GM21717 (cell line): ENCODE measurements at regions not wholly inside any gene's neighbourhood (a gene's known extent, or its start where the extent isn't known, plus 50 kb on each side); places are given as distances from the start of the nearest gene placed in this dataset.
"Not testable (repeated sequence)": the region's sequence is repeated elsewhere in the genome, so short reads cannot be mapped to it uniquely, and the experiment has no call there.

ENCODE experiments used
- ATAC-seq: cut with Tn5 transposase; IDR thresholded peaks from one replicate; pipeline ENCODE4 v1.9.1; 2021; ENCODE audit warnings: mild to moderate bottlenecking, moderate library complexity; ENCODE audit not compliant: unreplicated experiment

- no peak for ATAC-seq
Measured at GRCh38 chr13:90438576-90438975, 908.9 kb upstream of the MIR17HG start.

- no peak for ATAC-seq
Measured at GRCh38 chr13:90443268-90443667, 904.2 kb upstream of the MIR17HG start.

DNA sequence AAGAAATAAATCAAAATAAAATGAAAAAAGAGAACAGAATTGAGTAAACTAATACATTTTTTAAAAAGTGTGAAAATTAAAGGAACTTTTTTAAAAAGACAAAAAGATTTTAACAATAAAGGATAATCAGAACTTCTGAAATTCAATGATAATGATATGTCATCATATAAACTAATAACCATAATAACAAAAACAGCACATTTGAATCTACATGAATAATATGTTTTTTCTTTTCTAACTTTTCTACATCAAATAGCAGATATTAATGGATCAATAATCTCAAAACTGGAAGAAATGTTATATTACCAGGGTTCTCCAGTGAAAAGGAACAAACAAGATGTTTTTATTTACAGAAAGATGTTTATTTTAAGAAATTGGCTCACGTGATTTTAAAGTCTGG is 903.3 kb upstream of the MIR17HG start:
- ATAC-seq, result no peak

- no peak for ATAC-seq
Measured at GRCh38 chr13:90445179-90445578, 902.3 kb upstream of the MIR17HG start.

DNA sequence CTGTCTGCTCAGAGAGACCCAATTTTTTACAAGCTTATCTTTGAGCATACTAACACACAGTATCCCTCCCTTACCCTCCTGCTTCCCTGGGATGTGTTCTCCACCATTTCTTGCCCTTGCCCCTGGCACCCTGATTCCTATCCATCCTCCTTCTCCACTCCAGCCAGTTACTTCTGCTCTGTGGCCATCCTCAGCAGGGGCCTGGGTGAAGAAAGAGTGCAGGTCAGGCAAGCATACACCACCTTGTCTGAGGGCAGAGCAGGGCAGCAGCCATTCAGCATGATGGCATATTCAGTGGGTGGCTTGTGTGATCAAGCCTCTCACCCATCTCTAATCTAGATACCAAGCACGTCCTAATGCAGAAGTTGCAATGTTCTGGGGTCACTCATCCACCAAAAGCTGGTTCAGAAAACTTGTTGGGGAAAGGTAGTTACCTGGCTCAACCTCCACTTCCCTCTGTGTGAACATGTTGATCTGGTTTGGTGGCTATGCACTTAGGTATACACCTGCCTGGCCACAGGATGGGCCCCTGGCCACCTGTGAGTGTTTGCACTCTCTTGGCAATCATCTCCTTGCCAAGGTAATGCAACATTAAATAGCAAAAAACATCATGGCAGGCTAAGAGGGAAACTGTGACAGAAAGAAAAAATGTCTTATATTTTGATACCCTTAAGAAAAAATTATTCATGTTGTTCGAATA is 900.3 kb upstream of the MIR17HG start:
- no peak for ATAC-seq

DNA sequence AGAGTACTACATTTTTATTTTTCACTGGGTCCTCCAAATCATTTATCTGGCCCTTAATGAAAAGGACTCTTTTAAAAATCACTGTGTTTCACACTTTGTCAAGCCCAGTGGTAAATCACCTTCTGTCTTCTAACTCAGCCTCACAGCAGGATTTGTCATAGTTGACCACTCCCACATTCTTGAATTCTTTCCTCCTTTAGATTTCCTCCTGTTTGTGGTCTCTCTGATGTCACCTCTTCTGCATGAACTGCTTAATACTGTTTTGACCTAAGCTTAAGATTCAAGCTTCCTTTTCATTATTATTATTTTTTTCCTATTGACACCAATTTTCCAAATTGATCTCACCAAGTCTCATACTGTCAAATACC is 899.8 kb upstream of the MIR17HG start:
- no peak for ATAC-seq

GRCh38 chr13:90448466-90449037 is 898.9 kb upstream of the MIR17HG start:
- ATAC-seq, result no peak

DNA sequence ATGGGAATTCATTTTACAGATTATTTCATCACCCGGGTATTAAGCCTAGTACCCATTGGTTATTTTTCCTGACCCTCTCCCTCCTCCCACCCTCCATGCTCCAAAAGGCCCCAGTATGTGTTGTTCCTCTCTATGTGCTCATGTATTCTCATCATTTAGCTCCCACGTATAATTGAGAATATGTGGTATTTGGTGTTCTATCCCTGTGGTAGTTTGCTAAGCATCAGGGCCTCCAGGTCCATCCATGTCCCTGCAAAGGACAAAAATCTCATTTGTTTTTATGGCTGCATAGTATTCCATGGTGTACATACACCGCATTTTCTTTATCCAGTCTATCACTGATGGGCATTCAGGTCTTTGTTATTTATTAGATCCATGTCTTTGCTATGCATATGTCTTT is 894.1 kb upstream of the MIR17HG start:
- ATAC-seq, result no peak

DNA sequence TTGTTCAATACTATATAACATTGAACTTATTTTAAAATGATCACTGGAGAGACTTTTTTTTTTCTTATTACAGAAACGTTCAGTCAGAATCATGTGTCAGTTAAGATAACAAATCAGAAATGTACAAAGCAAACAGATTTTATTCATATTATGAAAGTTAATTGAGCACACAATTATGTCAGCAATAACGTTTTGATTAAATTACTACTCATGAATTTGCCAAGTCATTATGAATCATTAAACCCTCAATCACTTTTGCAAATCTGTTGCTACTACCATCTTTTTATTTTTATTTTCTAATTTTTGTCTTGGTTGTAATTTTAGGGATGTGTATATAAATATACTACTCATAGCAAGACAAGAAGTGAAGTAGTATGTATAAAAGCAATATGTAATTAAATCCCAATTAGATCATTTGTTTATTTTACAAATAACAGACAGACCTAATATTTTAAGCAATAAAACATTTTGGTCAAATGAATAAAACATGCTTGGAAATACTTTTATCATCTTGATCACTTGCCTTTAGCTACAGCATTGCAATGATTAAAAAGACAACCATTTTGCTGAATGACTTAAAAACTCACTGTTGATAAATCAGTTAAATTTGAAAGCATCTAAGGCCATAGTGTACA is 893.4 kb upstream of the MIR17HG start:
- ATAC-seq, result no peak

DNA sequence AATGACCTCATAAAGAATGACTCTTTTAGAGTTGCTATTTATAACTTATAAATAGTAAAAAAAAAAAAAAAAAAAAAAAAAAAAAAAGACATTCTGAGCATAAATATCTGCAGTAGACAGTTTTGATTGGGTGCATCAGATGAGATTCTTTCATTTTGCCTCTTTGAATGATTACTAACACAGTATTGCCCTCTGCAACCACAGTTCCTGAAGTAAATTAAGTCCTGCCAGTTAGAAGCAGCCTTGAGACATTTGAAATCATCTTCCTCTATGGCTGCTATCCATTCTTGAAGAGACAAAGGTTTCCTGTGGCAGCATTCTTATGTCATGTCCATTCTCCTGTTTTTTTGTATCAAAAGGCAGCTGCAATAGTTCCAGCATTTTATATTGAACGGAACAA is 892.4 kb upstream of the MIR17HG start:
- no peak for ATAC-seq

GRCh38 chr13:90455823-90456222 is 891.7 kb upstream of the MIR17HG start:
- no peak for ATAC-seq

DNA sequence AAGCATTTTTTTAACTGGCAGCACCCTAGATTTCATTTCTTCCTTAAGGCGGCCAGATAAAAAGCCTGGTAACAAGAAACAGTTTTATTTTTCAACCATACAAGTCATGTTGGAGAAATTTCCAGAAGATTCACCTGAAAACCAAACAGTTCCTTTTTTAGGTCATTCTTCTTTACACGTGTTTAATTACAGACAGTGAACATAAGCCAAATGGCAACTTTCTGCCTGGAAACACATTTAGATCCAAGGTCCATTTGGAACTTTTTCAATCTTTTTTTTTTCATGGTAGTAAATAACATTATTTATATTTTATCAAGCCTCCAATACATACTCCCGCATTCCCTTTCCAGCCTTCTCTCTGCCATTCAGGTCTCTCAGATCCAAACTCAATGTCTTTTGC is 886.1 kb upstream of the MIR17HG start:
- no peak for ATAC-seq

GRCh38 chr13:90477216-90477615 is 870.3 kb upstream of the MIR17HG start:
- no peak for ATAC-seq

- no peak for ATAC-seq
Measured at GRCh38 chr13:90483906-90484305, 863.6 kb upstream of the MIR17HG start.

DNA sequence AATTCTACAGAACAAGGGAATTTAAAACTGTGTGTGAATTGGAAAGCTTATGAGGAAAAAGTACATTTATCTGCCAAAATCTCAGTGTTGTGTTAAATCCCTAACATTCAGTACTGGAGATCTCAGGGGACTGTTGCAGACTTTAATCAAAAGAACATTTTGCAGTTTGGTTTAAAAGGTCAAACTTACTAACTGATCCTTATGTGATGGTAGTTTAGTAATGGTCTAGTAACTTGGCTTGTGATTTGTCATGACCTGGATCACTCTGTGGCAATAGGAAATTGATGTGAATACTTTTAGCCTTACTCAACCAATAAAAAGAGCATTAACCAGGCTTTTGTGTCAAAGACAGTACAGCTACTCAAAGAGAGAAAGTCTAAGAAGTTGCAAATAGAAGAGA is 862.1 kb upstream of the MIR17HG start:
- ATAC-seq, result no peak

- ATAC-seq, result no peak
Measured at GRCh38 chr13:90492872-90493271, 854.6 kb upstream of the MIR17HG start.

DNA sequence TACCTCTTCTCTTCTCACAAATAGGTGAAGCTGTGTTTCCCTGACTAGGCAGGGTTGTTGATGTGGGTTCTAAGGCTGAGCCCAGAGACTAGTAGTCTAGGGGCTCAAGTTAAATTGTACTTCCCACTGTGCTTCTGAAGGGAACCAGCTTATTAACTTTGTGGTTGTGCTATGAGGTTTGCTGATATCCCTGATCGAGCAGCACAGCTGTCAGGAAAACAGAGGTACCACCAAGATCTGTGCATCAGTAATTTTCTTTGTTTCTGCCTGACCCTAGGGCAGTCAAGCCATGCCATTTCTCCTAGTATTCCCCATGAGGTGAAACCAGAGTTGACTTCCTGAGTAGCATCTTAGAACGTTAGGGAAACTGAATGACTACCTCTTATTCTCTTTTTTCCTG is 853.8 kb upstream of the MIR17HG start:
- ATAC-seq, result no peak

- ATAC-seq, result not testable (repeated sequence)
Measured at GRCh38 chr13:90494849-90495248, 852.6 kb upstream of the MIR17HG start.

GRCh38 chr13:90498096-90498495 is 849.4 kb upstream of the MIR17HG start:
- no peak for ATAC-seq

- no peak for ATAC-seq
Measured at GRCh38 chr13:90498816-90499215, 848.7 kb upstream of the MIR17HG start.

DNA sequence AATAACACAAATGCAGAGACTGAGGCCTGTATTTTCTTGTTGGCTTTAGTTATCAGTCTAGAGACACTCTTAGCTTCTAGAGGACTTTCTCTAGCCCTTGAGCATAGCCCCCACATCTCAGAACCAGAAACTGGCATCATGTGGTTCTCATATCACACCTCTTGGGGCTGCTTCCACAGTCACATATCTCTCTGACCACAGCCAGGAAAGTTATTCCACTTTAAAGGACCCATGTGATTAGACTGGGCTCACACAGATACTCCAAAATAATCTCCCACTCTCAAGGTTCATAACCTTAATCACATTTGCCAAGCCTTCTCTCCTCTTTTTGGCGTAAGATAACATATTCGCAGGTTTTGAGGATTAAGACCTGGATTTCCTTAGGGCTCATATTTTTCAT is 846.9 kb upstream of the MIR17HG start:
- no peak for ATAC-seq

GRCh38 chr13:90502153-90502552 is 845.3 kb upstream of the MIR17HG start:
- ATAC-seq, result no peak

DNA sequence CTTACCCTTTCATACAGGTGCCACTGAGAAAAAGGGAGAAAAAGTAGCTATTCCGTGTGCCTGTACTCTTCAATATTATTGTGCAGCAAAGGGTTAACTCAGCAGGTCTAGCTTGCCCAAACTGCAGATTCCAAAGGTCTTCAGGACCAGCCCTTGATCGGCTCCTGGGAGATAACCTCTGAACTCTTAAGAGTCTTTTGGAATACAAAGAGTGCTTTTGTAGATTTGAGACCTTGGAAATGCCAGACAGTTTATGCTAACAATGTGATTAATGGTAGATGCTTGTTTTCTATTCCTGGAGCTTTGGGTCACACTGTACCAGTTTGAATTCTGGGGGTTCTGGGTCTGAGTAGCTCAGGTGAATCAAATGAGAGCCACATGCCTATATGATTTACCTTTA is 844.7 kb upstream of the MIR17HG start:
- ATAC-seq, result no peak
